GM23338 (cell line): ENCODE measurements at regions not wholly inside any gene's neighbourhood (a gene's known extent, or its start where the extent isn't known, plus 50 kb on each side); places are given as distances from the start of the nearest gene placed in this dataset.

Experiments
- CREB1 ChIP-seq: fragments of 250-450 bp; sonication (Bioruptor Pico); IDR thresholded peaks from 2 replicates; pipeline ENCODE4 v1.5.0; 2020; ENCODE audit warnings: low read depth, mild to moderate bottlenecking, moderate library complexity
- CTCF ChIP-seq, 2 experiments: fragments of 200-600 bp in 1 of 2; sonication (generic) in 1 of 2; conservative IDR thresholded peaks; 2 replicates each; pipeline versions ENCODE4 v1.5.1 to v1.6.1; 2016 to 2017; ENCODE audit warnings: antibody characterized with exemption in 2 of 2, low read depth in 2 of 2, mild to moderate bottlenecking in 2 of 2, moderate library complexity in 1 of 2
- EZH2 ChIP-seq: fragments of 200-600 bp; sonication (generic); IDR thresholded peaks from one replicate; pipeline ENCODE4 v1.8.0; 2017; ENCODE audit warnings: antibody characterized with exemption, mild to moderate bottlenecking, low read depth; ENCODE audit not compliant: unreplicated experiment
- EZH2phosphoT487 ChIP-seq: fragments of 200-600 bp; sonication (generic); IDR thresholded peaks from one replicate; pipeline ENCODE4 v1.8.1; 2018; ENCODE audit warnings: antibody characterized with exemption; ENCODE audit not compliant: unreplicated experiment
- JUNB ChIP-seq: IDR thresholded peaks from one replicate; pipeline ENCODE4 v1.6.1; 2016; ENCODE audit warnings: antibody characterized with exemption; ENCODE audit not compliant: unreplicated experiment
- NANOG ChIP-seq: IDR thresholded peaks from 2 replicates; pipeline ENCODE4 v1.6.1; 2016; ENCODE audit warnings: antibody characterized with exemption, borderline replicate concordance
- POLR2AphosphoS5 ChIP-seq: IDR thresholded peaks from 2 replicates; pipeline ENCODE4 v1.6.1; 2016; ENCODE audit warnings: antibody characterized with exemption, low read depth
- REST ChIP-seq: IDR thresholded peaks from one replicate; pipeline ENCODE4 v1.6.1; 2018; ENCODE audit warnings: antibody characterized with exemption; ENCODE audit not compliant: unreplicated experiment
- ZNF114 ChIP-seq: fragments of 250-450 bp; sonication (Bioruptor Pico); IDR thresholded peaks from 2 replicates; pipeline ENCODE4 v1.5.0; 2020; ENCODE audit warnings: mild to moderate bottlenecking, moderate library complexity
- ZNF331 ChIP-seq: fragments of 250-450 bp; sonication (Bioruptor Pico); IDR thresholded peaks from 2 replicates; pipeline ENCODE4 v1.5.0; 2020; ENCODE audit warnings: low read depth, mild to moderate bottlenecking, moderate library complexity
- TF ChIP-seq, protein P1 (sequence below): IDR thresholded peaks from 2 replicates; pipeline ENCODE4 v1.6.1; 2016; ENCODE audit warnings: antibody characterized with exemption

DNA sequence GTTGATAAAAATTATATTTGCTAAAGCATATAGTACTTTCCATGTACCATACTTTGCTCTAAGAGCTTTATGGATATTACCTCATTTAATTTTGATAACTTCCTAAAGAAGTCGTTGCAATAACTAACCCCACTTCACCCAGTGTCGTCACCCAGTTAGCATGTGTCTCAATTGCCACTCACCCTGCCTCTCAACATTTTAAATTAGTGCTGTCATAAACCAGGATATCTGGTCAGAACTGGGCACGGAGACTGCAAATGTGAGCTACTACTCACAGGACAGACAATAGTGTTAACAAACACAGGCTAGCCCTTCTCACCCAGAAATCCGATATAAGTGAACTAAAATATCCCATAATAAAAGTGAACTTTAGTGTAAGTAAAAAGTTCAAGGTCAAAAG, 430.6 kb downstream of the KLF12 start:
- TF ChIP-seq CTCF (conservative IDR thresholded peaks at IDR 0.05; ENCODE audit: low read depth in 2 of 2) (no peak), EZH2 (no peak), CREB1 (CRISPR knock-in tag) (no peak), POLR2AphosphoS5 (no peak), ZNF114 (CRISPR knock-in tag) (no peak), REST (no peak), EZH2phosphoT487 (no peak), JUNB (no peak), ZNF331 (CRISPR knock-in tag) (no peak), NANOG (no peak)
- TF ChIP-seq, protein P1, sequence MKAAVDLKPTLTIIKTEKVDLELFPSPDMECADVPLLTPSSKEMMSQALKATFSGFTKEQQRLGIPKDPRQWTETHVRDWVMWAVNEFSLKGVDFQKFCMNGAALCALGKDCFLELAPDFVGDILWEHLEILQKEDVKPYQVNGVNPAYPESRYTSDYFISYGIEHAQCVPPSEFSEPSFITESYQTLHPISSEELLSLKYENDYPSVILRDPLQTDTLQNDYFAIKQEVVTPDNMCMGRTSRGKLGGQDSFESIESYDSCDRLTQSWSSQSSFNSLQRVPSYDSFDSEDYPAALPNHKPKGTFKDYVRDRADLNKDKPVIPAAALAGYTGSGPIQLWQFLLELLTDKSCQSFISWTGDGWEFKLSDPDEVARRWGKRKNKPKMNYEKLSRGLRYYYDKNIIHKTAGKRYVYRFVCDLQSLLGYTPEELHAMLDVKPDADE: no peak
